ENCODE measurements at regions not wholly inside any gene's neighbourhood (a gene's known extent, or its start where the extent isn't known, plus 50 kb on each side); places are given as distances from the start of the nearest gene placed in this dataset.
"Not testable (repeated sequence)": the region's sequence is repeated elsewhere in the genome, so short reads cannot be mapped to it uniquely, and the experiment has no call there.

- Histone ChIP-seq H3K27me3 (ENCODE audit: insufficient read depth, poor library complexity, severe bottlenecking) (no peaks in the 10 kb centered on the region), H3K36me3 (ENCODE audit: low read depth) (no peaks in the 10 kb centered on the region), H3K4me1 (ENCODE audit: insufficient read depth, poor library complexity, severe bottlenecking) (no peaks in the 10 kb centered on the region), H3K4me3 (ENCODE audit: severe bottlenecking) (no peak overlapping the region), H3K27ac (ENCODE audit: poor library complexity, severe bottlenecking) (no peak overlapping the region), H3K9me3 (ENCODE audit: severe bottlenecking) (no peaks in the 10 kb centered on the region)
- DNase-seq (ENCODE audit: low spot score), result no peak
- TF ChIP-seq CTCF (IDR thresholded peaks at IDR 0.05; ENCODE audit: poor library complexity, severe bottlenecking), result no peak
- no peak for ATAC-seq (ENCODE audit: low read depth)
These were observed 77.7 kb upstream of the DGKG start for GRCh38 chr3:186439725-186440124.

- H3K4me3 ChIP-seq (ENCODE audit: severe bottlenecking); H3K27me3 ChIP-seq (ENCODE audit: insufficient read depth, poor library complexity, severe bottlenecking); ATAC-seq (ENCODE audit: low read depth); H3K4me1 ChIP-seq (ENCODE audit: insufficient read depth, poor library complexity, severe bottlenecking); H3K9me3 ChIP-seq (ENCODE audit: severe bottlenecking); H3K36me3 ChIP-seq (ENCODE audit: low read depth); H3K27ac ChIP-seq (ENCODE audit: poor library complexity, severe bottlenecking); DNase-seq (ENCODE audit: low spot score): not testable (repeated sequence)
These were observed 73.3 kb upstream of the DGKG start for GRCh38 chr3:186435332-186435731.

- H3K27ac ChIP-seq (ENCODE audit: poor library complexity, severe bottlenecking), result no peak overlapping the region
- no peak for TF ChIP-seq CTCF (IDR thresholded peaks at IDR 0.05; ENCODE audit: poor library complexity, severe bottlenecking)
- H3K4me1 ChIP-seq (ENCODE audit: insufficient read depth, poor library complexity, severe bottlenecking), result no peaks in the 10 kb centered on the region
- DNase-seq (ENCODE audit: low spot score) (no peak), ATAC-seq (ENCODE audit: low read depth) (no peak)
- H3K27me3 ChIP-seq (ENCODE audit: insufficient read depth, poor library complexity, severe bottlenecking), result no peaks in the 10 kb centered on the region
- no peaks in the 10 kb centered on the region for H3K36me3 ChIP-seq (ENCODE audit: low read depth)
- H3K4me3 ChIP-seq (ENCODE audit: severe bottlenecking), result no peak overlapping the region
- no peaks in the 10 kb centered on the region for H3K9me3 ChIP-seq (ENCODE audit: severe bottlenecking)
These were observed 71.1 kb upstream of the DGKG start for GRCh38 chr3:186432944-186433732.

GRCh38 chr3:186432189-186432588 lies 70.2 kb upstream of the DGKG start:
- no peak overlapping the region for H3K4me3 ChIP-seq (ENCODE audit: severe bottlenecking)
- no peak for TF ChIP-seq CTCF (IDR thresholded peaks at IDR 0.05; ENCODE audit: poor library complexity, severe bottlenecking)
- H3K9me3 ChIP-seq (ENCODE audit: severe bottlenecking), result no peaks in the 10 kb centered on the region
- DNase-seq (ENCODE audit: low spot score), result no peak
- H3K27ac ChIP-seq (ENCODE audit: poor library complexity, severe bottlenecking), result no peak overlapping the region
- H3K36me3 ChIP-seq (ENCODE audit: low read depth), result no peaks in the 10 kb centered on the region
- no peaks in the 10 kb centered on the region for H3K4me1 ChIP-seq (ENCODE audit: insufficient read depth, poor library complexity, severe bottlenecking)
- no peak for ATAC-seq (ENCODE audit: low read depth)
- no peaks in the 10 kb centered on the region for H3K27me3 ChIP-seq (ENCODE audit: insufficient read depth, poor library complexity, severe bottlenecking)

- H3K9me3 ChIP-seq (ENCODE audit: severe bottlenecking), result no peaks in the 10 kb centered on the region
- no peak overlapping the region for H3K4me3 ChIP-seq (ENCODE audit: severe bottlenecking)
- no peak overlapping the region for H3K27ac ChIP-seq (ENCODE audit: poor library complexity, severe bottlenecking)
- H3K36me3 ChIP-seq (ENCODE audit: low read depth), result no peaks in the 10 kb centered on the region
- no peaks in the 10 kb centered on the region for H3K27me3 ChIP-seq (ENCODE audit: insufficient read depth, poor library complexity, severe bottlenecking)
- TF ChIP-seq CTCF (IDR thresholded peaks at IDR 0.05; ENCODE audit: poor library complexity, severe bottlenecking), result no peak
- DNase-seq (ENCODE audit: low spot score), result no peak
- no peak for ATAC-seq (ENCODE audit: low read depth)
- H3K4me1 ChIP-seq (ENCODE audit: insufficient read depth, poor library complexity, severe bottlenecking), result peaks cover 13% of the 10 kb centered on the region
These were observed 65.7 kb upstream of the DGKG start for GRCh38 chr3:186427627-186428281.

Measured in RWPE2 (cell line).